Lung (tissue), 11 donors: ENCODE measurements at regions not wholly inside any gene's neighbourhood (a gene's known extent, or its start where the extent isn't known, plus 50 kb on each side); places are given as distances from the start of the nearest gene placed in this dataset.

Experiments used
- ATAC-seq: fragments of 200-7000 bp; cut with Tn5 transposase; one replicate; pipeline ENCODE4 v1.9.1; 2020; ENCODE audit warnings: moderate number of reproducible peaks; ENCODE audit not compliant: insufficient read depth, low FRiP score
- DNase-seq, 3 donors: peaks; one replicate each; pipeline ENCODE4 v3.0.0-alpha.2; 2013 to 2017
- H3K27ac ChIP-seq, 2 donors: one replicate each; pipeline ENCODE4 v1.5.1; 2013; ENCODE audit warnings: mild to moderate bottlenecking in 2 of 2, moderate library complexity in 2 of 2, control low read depth in 1 of 2, inconsistent platforms in 1 of 2, low read depth in 1 of 2, low read length in 1 of 2
- H3K27me3 ChIP-seq, 3 donors: one replicate each; pipeline ENCODE4 v1.5.1; 2013; ENCODE audit warnings: low read length in 2 of 3; ENCODE audit not compliant: control insufficient read depth in 3 of 3, insufficient read depth in 3 of 3
- H3K36me3 ChIP-seq, 4 donors: one replicate each; pipeline ENCODE4 v1.5.1; 2013; ENCODE audit warnings: low read length in 4 of 4, mild to moderate bottlenecking in 1 of 4, moderate library complexity in 1 of 4; ENCODE audit not compliant: control insufficient read depth in 4 of 4, insufficient read depth in 4 of 4
- H3K4me1 ChIP-seq, 5 donors: one replicate each; pipeline ENCODE4 v1.5.1; 2013; ENCODE audit warnings: low read length in 5 of 5, mild to moderate bottlenecking in 2 of 5, moderate library complexity in 1 of 5; ENCODE audit not compliant: control insufficient read depth in 5 of 5, insufficient read depth in 5 of 5
- H3K4me3 ChIP-seq: one replicate; pipeline ENCODE4 v1.5.1; 2013; ENCODE audit warnings: mild to moderate bottlenecking, control low read depth, moderate library complexity
- H3K9ac ChIP-seq, 2 donors: one replicate each; pipeline ENCODE4 v1.5.1; 2013; ENCODE audit warnings: low read length in 2 of 2, control low read depth in 1 of 2; ENCODE audit not compliant: insufficient read depth in 1 of 2
- H3K9me3 ChIP-seq, 4 donors: one replicate each; pipeline ENCODE4 v1.5.1; 2013; ENCODE audit warnings: low read length in 3 of 4, mild to moderate bottlenecking in 1 of 4, moderate library complexity in 1 of 4; ENCODE audit not compliant: control insufficient read depth in 4 of 4, insufficient read depth in 3 of 4
- CTCF ChIP-seq: IDR thresholded peaks from 2 replicates; pipeline ENCODE4 v1.5.1; 2012; ENCODE audit warnings: mild to moderate bottlenecking; ENCODE audit errors: control extremely low read depth, extremely low read depth
- WGBS, 2 donors: extraction: QIAGEN DNeasy Blood & Tissue Kit; methylation state at CpG; one replicate each; pipeline ENCODE4 v1.1.7; 2013; 5-methylcytosine and 5-hydroxymethylcytosine counted together
- donor health status: control.
- donor health status: control.
- donor health status: Bipolar disorder and iron deficiency.
- donor health status: healthy.
- donor health status: DM: yes; HTN: yes; CAD: no.

GRCh38 chr4:13930155-13930554 lies 302.6 kb upstream of the BOD1L1 start:
- TF ChIP-seq CTCF = no peak
- no peak overlapping the region for H3K4me3 ChIP-seq
- DNase-seq (no peak), ATAC-seq (no peak)
- no peaks in the 10 kb centered on the region for H3K9me3 ChIP-seq
- 79 to 89% methylated on average over 4 of the region's 4 CpGs for WGBS, 2 donors
- H3K36me3 ChIP-seq = no peaks in the 10 kb centered on the region
- no peaks in the 10 kb centered on the region for H3K27me3 ChIP-seq
- no peaks in the 10 kb centered on the region for H3K4me1 ChIP-seq
- H3K9ac ChIP-seq = no peak overlapping the region
- H3K27ac ChIP-seq = no peak overlapping the region

GRCh38 chr4:13933191-13933590 lies 305.7 kb upstream of the BOD1L1 start:
- Histone ChIP-seq H3K27ac (no peak overlapping the region), H3K9me3 (no peaks in the 10 kb centered on the region), H3K36me3 (no peaks in the 10 kb centered on the region), H3K4me1 (no peaks in the 10 kb centered on the region), H3K27me3 (no peaks in the 10 kb centered on the region), H3K4me3 (no peak overlapping the region), H3K9ac (no peak overlapping the region)
- WGBS, 2 donors = 73 to 75% methylated on average over 4 of the region's 4 CpGs
- ATAC-seq = no peak
- TF ChIP-seq CTCF = no peak
- DNase-seq = no peak

DNA sequence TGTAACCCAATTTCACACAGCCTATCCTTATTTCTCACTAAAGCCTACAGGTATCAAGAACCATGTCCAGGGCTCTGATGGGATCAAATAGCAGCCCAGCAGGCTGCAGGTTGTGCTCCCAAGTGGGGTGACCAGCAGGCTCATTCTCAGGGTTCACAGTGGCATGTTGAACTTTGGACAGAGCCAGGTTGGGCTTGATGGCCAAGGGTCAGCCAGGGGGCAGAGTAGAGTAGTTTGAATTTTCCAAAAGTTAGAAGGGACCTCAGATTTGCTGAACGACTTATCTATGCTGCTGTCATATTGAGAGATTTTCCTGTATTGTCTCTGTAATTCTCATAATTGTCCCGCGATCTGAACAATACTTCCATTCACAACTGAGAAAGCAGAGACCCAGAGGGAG lies 310.8 kb upstream of the BOD1L1 start:
- no peaks in the 10 kb centered on the region for H3K9me3 ChIP-seq
- ATAC-seq = no peak
- no peak for TF ChIP-seq CTCF
- no peak overlapping the region for H3K9ac ChIP-seq
- 90 to 92% methylated on average over 3 of the region's 3 CpGs for WGBS, 2 donors
- no peaks in the 10 kb centered on the region for H3K4me1 ChIP-seq
- H3K27me3 ChIP-seq = no peaks in the 10 kb centered on the region
- H3K27ac ChIP-seq = no peak overlapping the region
- H3K4me3 ChIP-seq = no peak overlapping the region
- H3K36me3 ChIP-seq = no peaks in the 10 kb centered on the region
- no peak for DNase-seq

- 72 to 88% methylated on average over 3 of the region's 3 CpGs for WGBS, 2 donors
- Histone ChIP-seq H3K27ac (no peak overlapping the region), H3K27me3 (no peaks in the 10 kb centered on the region), H3K4me1 (no peaks in the 10 kb centered on the region), H3K9me3 (peaks cover 0 to 1% (median 0%) of the 10 kb centered on the region in 4 donors), H3K9ac (no peak overlapping the region), H3K36me3 (no peaks in the 10 kb centered on the region), H3K4me3 (no peak overlapping the region)
- TF ChIP-seq CTCF = no peak
- ATAC-seq (no peak), DNase-seq (no peak)
Measured at GRCh38 chr4:13940921-13941320, 313.4 kb upstream of the BOD1L1 start.
